ENCODE measurements at regions not wholly inside any gene's neighbourhood (a gene's known extent, or its start where the extent isn't known, plus 50 kb on each side); places are given as distances from the start of the nearest gene placed in this dataset.

DNA sequence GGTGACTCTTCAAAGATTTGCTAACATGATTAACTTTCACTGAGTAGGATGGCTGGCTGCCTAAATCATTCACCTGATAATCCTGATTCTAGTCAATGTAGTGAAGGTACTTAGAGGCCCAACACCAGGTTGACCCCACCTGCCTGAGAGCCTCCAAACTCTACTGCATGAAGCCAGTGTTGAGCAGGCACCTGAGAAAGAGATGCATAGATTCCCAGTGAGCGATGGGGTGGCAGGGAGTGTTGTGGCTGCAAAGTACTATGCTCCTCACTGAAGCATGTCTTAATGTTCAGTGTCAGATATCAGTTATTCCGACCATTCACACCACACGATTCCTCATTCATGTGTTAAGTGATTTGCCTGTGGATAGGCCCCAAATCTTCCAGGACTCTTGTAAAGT lies 804.4 kb downstream of the TLE4 start:
- Histone ChIP-seq H3K79me1 (replicated peaks; ENCODE audit: low read length, poor library complexity, severe bottlenecking) (no peaks in the 10 kb centered on the region), H3K4me2 (ENCODE audit: low read length, poor library complexity, severe bottlenecking) (no peak overlapping the region), H3K14ac (ENCODE audit: low read length in 2 of 2) (no peak overlapping the region), H2BK120ac (ENCODE audit: low read depth, low read length) (no peak overlapping the region), H2BK15ac (ENCODE audit: low read depth, poor library complexity, severe bottlenecking) (no peak overlapping the region), H2BK5ac (ENCODE audit: low read depth, low read length, poor library complexity, severe bottlenecking) (no peak overlapping the region), H2AK5ac (ENCODE audit: low read length, severe bottlenecking) (no peak overlapping the region), H3K18ac (ENCODE audit: low read depth in 1 of 2, low read length in 2 of 2) (no peak overlapping the region), H3K4me3 (ENCODE audit: insufficient read depth in 1 of 2, low read depth in 1 of 2, low read length in 2 of 2) (no peak overlapping the region), H3K27me3 (ENCODE audit: control insufficient read depth in 1 of 2, insufficient read depth in 1 of 2, low read length in 2 of 2) (no peaks in the 10 kb centered on the region), H2AFZ (ENCODE audit: low read depth, low read length) (no peak overlapping the region), H3K23ac (ENCODE audit: low read length in 2 of 2) (no peak overlapping the region), H2BK12ac (ENCODE audit: low read length in 2 of 2) (no peak overlapping the region), H3K27ac (ENCODE audit: low read length, poor library complexity, severe bottlenecking) (no peak overlapping the region), H3K4me1 (ENCODE audit: control insufficient read depth, insufficient read depth, low read depth, low read length) (no peaks in the 10 kb centered on the region), H3K9me3 (ENCODE audit: control insufficient read depth, low read length) (no peaks in the 10 kb centered on the region), H4K8ac (ENCODE audit: low read length) (no peak overlapping the region), H3K36me3 (ENCODE audit: control insufficient read depth in 1 of 2, insufficient read depth in 2 of 2, low read depth in 1 of 2, low read length in 2 of 2) (no peaks in the 10 kb centered on the region), H3K9ac (ENCODE audit: low read length) (no peak overlapping the region), H3K4ac (ENCODE audit: low read depth in 1 of 2, low read length in 2 of 2) (no peak overlapping the region), H4K91ac (ENCODE audit: low read length) (no peak overlapping the region)
- DNase-seq: no peak
- 100% methylated on average over 1 of the region's 3 CpGs for WGBS

DNA sequence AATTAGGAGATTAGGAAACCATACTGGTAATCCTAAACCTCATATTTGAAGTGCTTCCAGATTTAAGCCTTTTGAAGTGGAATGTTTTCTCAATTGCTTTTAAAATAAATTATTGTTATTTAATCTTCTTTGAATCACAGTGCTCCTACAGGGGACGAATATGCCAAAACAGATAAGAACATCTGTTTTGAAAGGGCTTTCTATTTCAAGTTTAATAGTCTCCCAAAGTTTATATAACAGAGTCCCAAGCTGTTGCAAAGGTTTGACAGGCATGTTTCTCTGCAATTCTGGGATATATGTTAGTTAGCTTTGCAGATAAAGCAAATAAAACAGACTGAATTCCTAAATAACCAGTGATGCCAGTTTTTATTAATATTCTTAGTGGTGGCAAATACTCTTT lies 803.7 kb downstream of the TLE4 start:
- no peaks in the 10 kb centered on the region for H3K79me1 ChIP-seq (replicated peaks; ENCODE audit: low read length, poor library complexity, severe bottlenecking)
- H2AFZ ChIP-seq (ENCODE audit: low read depth, low read length): no peak overlapping the region
- H3K14ac ChIP-seq (ENCODE audit: low read length in 2 of 2): no peak overlapping the region
- H3K36me3 ChIP-seq (ENCODE audit: control insufficient read depth in 1 of 2, insufficient read depth in 2 of 2, low read depth in 1 of 2, low read length in 2 of 2): no peaks in the 10 kb centered on the region
- H2BK5ac ChIP-seq (ENCODE audit: low read depth, low read length, poor library complexity, severe bottlenecking): no peak overlapping the region
- no peak overlapping the region for H3K4me2 ChIP-seq (ENCODE audit: low read length, poor library complexity, severe bottlenecking)
- H3K27me3 ChIP-seq (ENCODE audit: control insufficient read depth in 1 of 2, insufficient read depth in 1 of 2, low read length in 2 of 2): no peaks in the 10 kb centered on the region
- no peak overlapping the region for H3K9ac ChIP-seq (ENCODE audit: low read length)
- H3K4ac ChIP-seq (ENCODE audit: low read depth in 1 of 2, low read length in 2 of 2): no peak overlapping the region
- H3K9me3 ChIP-seq (ENCODE audit: control insufficient read depth, low read length): no peaks in the 10 kb centered on the region
- H2AK5ac ChIP-seq (ENCODE audit: low read length, severe bottlenecking): no peak overlapping the region
- H2BK120ac ChIP-seq (ENCODE audit: low read depth, low read length): no peak overlapping the region
- H2BK12ac ChIP-seq (ENCODE audit: low read length in 2 of 2): no peak overlapping the region
- no peak overlapping the region for H3K23ac ChIP-seq (ENCODE audit: low read length in 2 of 2)
- no CpG with 5 or more reads among the region's 1 CpG for WGBS
- no peak for DNase-seq
- H4K91ac ChIP-seq (ENCODE audit: low read length): no peak overlapping the region
- H4K8ac ChIP-seq (ENCODE audit: low read length): no peak overlapping the region
- H3K27ac ChIP-seq (ENCODE audit: low read length, poor library complexity, severe bottlenecking): no peak overlapping the region
- no peak overlapping the region for H3K4me3 ChIP-seq (ENCODE audit: insufficient read depth in 1 of 2, low read depth in 1 of 2, low read length in 2 of 2)
- H3K18ac ChIP-seq (ENCODE audit: low read depth in 1 of 2, low read length in 2 of 2): no peak overlapping the region
- H2BK15ac ChIP-seq (ENCODE audit: low read depth, poor library complexity, severe bottlenecking): no peak overlapping the region
- H3K4me1 ChIP-seq (ENCODE audit: control insufficient read depth, insufficient read depth, low read depth, low read length): no peaks in the 10 kb centered on the region

- no peak overlapping the region for H2BK12ac ChIP-seq (ENCODE audit: low read length in 2 of 2)
- DNase-seq: peak; percentile 6
- no peak overlapping the region for H2AK5ac ChIP-seq (ENCODE audit: low read length, severe bottlenecking)
- 36% methylated on average over 2 of the region's 2 CpGs for WGBS
- H2BK120ac ChIP-seq (ENCODE audit: low read depth, low read length): no peak overlapping the region
- H3K18ac ChIP-seq (ENCODE audit: low read depth in 1 of 2, low read length in 2 of 2): no peak overlapping the region
- peaks cover 15% of the 10 kb centered on the region for H3K9me3 ChIP-seq (ENCODE audit: control insufficient read depth, low read length)
- H3K4me3 ChIP-seq (ENCODE audit: insufficient read depth in 1 of 2, low read depth in 1 of 2, low read length in 2 of 2): no peak overlapping the region
- H3K27me3 ChIP-seq (ENCODE audit: control insufficient read depth in 1 of 2, insufficient read depth in 1 of 2, low read length in 2 of 2): no peaks in the 10 kb centered on the region
- no peak overlapping the region for H4K8ac ChIP-seq (ENCODE audit: low read length)
- H3K4me1 ChIP-seq (ENCODE audit: control insufficient read depth, insufficient read depth, low read depth, low read length): peaks cover 1% of the 10 kb centered on the region
- no peak overlapping the region for H2AFZ ChIP-seq (ENCODE audit: low read depth, low read length)
- no peaks in the 10 kb centered on the region for H3K36me3 ChIP-seq (ENCODE audit: control insufficient read depth in 1 of 2, insufficient read depth in 2 of 2, low read depth in 1 of 2, low read length in 2 of 2)
- H3K27ac ChIP-seq (ENCODE audit: low read length, poor library complexity, severe bottlenecking): no peak overlapping the region
- H3K4me2 ChIP-seq (ENCODE audit: low read length, poor library complexity, severe bottlenecking): no peak overlapping the region
- no peak overlapping the region for H3K9ac ChIP-seq (ENCODE audit: low read length)
- no peak overlapping the region for H3K4ac ChIP-seq (ENCODE audit: low read depth in 1 of 2, low read length in 2 of 2)
- no peak overlapping the region for H2BK15ac ChIP-seq (ENCODE audit: low read depth, poor library complexity, severe bottlenecking)
- no peak overlapping the region for H3K14ac ChIP-seq (ENCODE audit: low read length in 2 of 2)
- no peak overlapping the region for H3K23ac ChIP-seq (ENCODE audit: low read length in 2 of 2)
- H2BK5ac ChIP-seq (ENCODE audit: low read depth, low read length, poor library complexity, severe bottlenecking): no peak overlapping the region
- no peaks in the 10 kb centered on the region for H3K79me1 ChIP-seq (replicated peaks; ENCODE audit: low read length, poor library complexity, severe bottlenecking)
- no peak overlapping the region for H4K91ac ChIP-seq (ENCODE audit: low read length)
These were observed 797.9 kb downstream of the TLE4 start for GRCh38 chr9:80369641-80370040.

GRCh38 chr9:80366626-80367025 lies 794.9 kb downstream of the TLE4 start:
- Histone ChIP-seq H2BK5ac (ENCODE audit: low read depth, low read length, poor library complexity, severe bottlenecking) (no peak overlapping the region), H3K79me1 (replicated peaks; ENCODE audit: low read length, poor library complexity, severe bottlenecking) (no peaks in the 10 kb centered on the region), H3K4me3 (ENCODE audit: insufficient read depth in 1 of 2, low read depth in 1 of 2, low read length in 2 of 2) (no peak overlapping the region), H3K14ac (ENCODE audit: low read length in 2 of 2) (no peak overlapping the region), H3K4me2 (ENCODE audit: low read length, poor library complexity, severe bottlenecking) (no peak overlapping the region), H2BK15ac (ENCODE audit: low read depth, poor library complexity, severe bottlenecking) (no peak overlapping the region), H3K27ac (ENCODE audit: low read length, poor library complexity, severe bottlenecking) (no peak overlapping the region), H2BK120ac (ENCODE audit: low read depth, low read length) (no peak overlapping the region), H3K9ac (ENCODE audit: low read length) (no peak overlapping the region), H3K36me3 (ENCODE audit: control insufficient read depth in 1 of 2, insufficient read depth in 2 of 2, low read depth in 1 of 2, low read length in 2 of 2) (no peaks in the 10 kb centered on the region), H4K8ac (ENCODE audit: low read length) (no peak overlapping the region), H3K4ac (ENCODE audit: low read depth in 1 of 2, low read length in 2 of 2) (no peak overlapping the region), H2AK5ac (ENCODE audit: low read length, severe bottlenecking) (no peak overlapping the region), H3K9me3 (ENCODE audit: control insufficient read depth, low read length) (peaks cover 16% of the 10 kb centered on the region), H3K4me1 (ENCODE audit: control insufficient read depth, insufficient read depth, low read depth, low read length) (peaks cover 1% of the 10 kb centered on the region), H3K18ac (ENCODE audit: low read depth in 1 of 2, low read length in 2 of 2) (no peak overlapping the region), H3K23ac (ENCODE audit: low read length in 2 of 2) (no peak overlapping the region), H4K91ac (ENCODE audit: low read length) (no peak overlapping the region), H2BK12ac (ENCODE audit: low read length in 2 of 2) (no peak overlapping the region), H3K27me3 (ENCODE audit: control insufficient read depth in 1 of 2, insufficient read depth in 1 of 2, low read length in 2 of 2) (no peaks in the 10 kb centered on the region), H2AFZ (ENCODE audit: low read depth, low read length) (no peak overlapping the region)
- DNase-seq: no peak
- 0% methylated on average over 1 of the region's 2 CpGs for WGBS

Data from mesenchymal stem cell (in vitro differentiated cells and primary cell).